ENCODE measurements at regions not wholly inside any gene's neighbourhood (a gene's known extent, or its start where the extent isn't known, plus 50 kb on each side); places are given as distances from the start of the nearest gene placed in this dataset.

- no peak overlapping the region for H3K4me3 ChIP-seq (ENCODE audit: low read depth, low read length)
- no peak for TF ChIP-seq CTCF (IDR thresholded peaks at IDR 0.05; ENCODE audit: control insufficient read depth, extremely low read depth, insufficient read depth)
- no peak for DNase-seq (ENCODE audit: low read depth)
These were observed 216.1 kb upstream of the WWC1 start for GRCh38 chr5:168075387-168075786.

- DNase-seq (ENCODE audit: low read depth), result no peak
- H3K4me3 ChIP-seq (ENCODE audit: low read depth, low read length), result no peak overlapping the region
- peak; percentile 23; the same call in 1 of the 2 replicates for TF ChIP-seq CTCF (IDR thresholded peaks at IDR 0.05; ENCODE audit: control insufficient read depth, extremely low read depth, insufficient read depth)
These were observed 214.9 kb upstream of the WWC1 start for GRCh38 chr5:168076561-168076991.

GRCh38 chr5:168085261-168086031 lies 206.0 kb upstream of the WWC1 start:
- TF ChIP-seq CTCF (IDR thresholded peaks at IDR 0.05; ENCODE audit: control insufficient read depth, extremely low read depth, insufficient read depth), result no peak
- no peak for DNase-seq (ENCODE audit: low read depth)
- no peak overlapping the region for H3K4me3 ChIP-seq (ENCODE audit: low read depth, low read length)

- peak; percentile 59 for TF ChIP-seq CTCF (IDR thresholded peaks at IDR 0.05; ENCODE audit: control insufficient read depth, extremely low read depth, insufficient read depth)
- no peak for DNase-seq (ENCODE audit: low read depth)
- no peak overlapping the region for H3K4me3 ChIP-seq (ENCODE audit: low read depth, low read length)
These were observed 205.3 kb upstream of the WWC1 start for GRCh38 chr5:168086104-168086610.

GRCh38 chr5:168086746-168087145 lies 204.7 kb upstream of the WWC1 start:
- TF ChIP-seq CTCF (IDR thresholded peaks at IDR 0.05; ENCODE audit: control insufficient read depth, extremely low read depth, insufficient read depth), result no peak
- no peak for DNase-seq (ENCODE audit: low read depth)

GRCh38 chr5:168088410-168089173 lies 202.9 kb upstream of the WWC1 start:
- no peak for DNase-seq (ENCODE audit: low read depth)
- TF ChIP-seq CTCF (IDR thresholded peaks at IDR 0.05; ENCODE audit: control insufficient read depth, extremely low read depth, insufficient read depth), result no peak

More at GRCh38 chr5:168086746-168087145, 204.7 kb upstream of the WWC1 start:
- no peak overlapping the region for H3K4me3 ChIP-seq (ENCODE audit: low read depth, low read length)

More at GRCh38 chr5:168088410-168089173, 202.9 kb upstream of the WWC1 start:
- H3K4me3 ChIP-seq (ENCODE audit: low read depth, low read length), result no peak overlapping the region

Measured in LNCaP clone FGC (cell line).